ENCODE measurements at regions not wholly inside any gene's neighbourhood (a gene's known extent, or its start where the extent isn't known, plus 50 kb on each side); places are given as distances from the start of the nearest gene placed in this dataset.

- no peak overlapping the region for H3K27ac ChIP-seq (ENCODE audit: insufficient read depth, low read depth, low read length)
- intact Hi-C loops (cut with micrococcal nuclease) (no loop called here), dilution Hi-C loops (cut with MboI; ENCODE audit: extremely low pct_ligation_motif_present, low sequenced_read_pairs) (no loop called here)
- ChIA-PET CTCF (no interaction called here), POLR2A (no interaction called here)
- no peaks in the 10 kb centered on the region for H3K36me3 ChIP-seq (ENCODE audit: control insufficient read depth in 2 of 2, extremely low read depth in 1 of 2, insufficient read depth in 2 of 2, low read length in 2 of 2)
- TF ChIP-seq POLR2A (IDR thresholded peaks at IDR 0.05; ENCODE audit: low read depth, low read length) = no peak
- H3K27me3 ChIP-seq (ENCODE audit: control insufficient read depth in 2 of 2, insufficient read depth in 2 of 2, low read length in 2 of 2) = no peaks in the 10 kb centered on the region
- no peaks in the 10 kb centered on the region for H4K20me1 ChIP-seq (replicated peaks; ENCODE audit: control insufficient read depth, extremely low read depth, insufficient read depth, low read length)
- BruUV-seq (replicated peaks) = no TSS peak
- no peak overlapping the region for H2AFZ ChIP-seq (ENCODE audit: low read depth, low read length)
- no peaks in the 10 kb centered on the region for H3K4me1 ChIP-seq (ENCODE audit: control insufficient read depth, extremely low read depth, insufficient read depth, low read length)
- DNase-seq (ENCODE audit: low read depth, low spot score) (no peak), FAIRE-seq (no peak)
- no peak overlapping the region for H3K9ac ChIP-seq (replicated peaks; ENCODE audit: extremely low read depth, insufficient read depth, low read length)
- H3K9me3 ChIP-seq (replicated peaks; ENCODE audit: control insufficient read depth, insufficient read depth, low read length) = peaks cover 8% of the 10 kb centered on the region
- H3K9me1 ChIP-seq (replicated peaks; ENCODE audit: control insufficient read depth, extremely low read depth, insufficient read depth, low read length) = no peaks in the 10 kb centered on the region
- H3K4me2 ChIP-seq (ENCODE audit: insufficient read depth, low read length) = no peak overlapping the region
- no peaks in the 10 kb centered on the region for H3K79me2 ChIP-seq (ENCODE audit: control insufficient read depth, insufficient read depth, low read length)
- no peak overlapping the region for H3K4me3 ChIP-seq (replicated peaks in 1 of 3; ENCODE audit: insufficient read depth in 1 of 3, low read depth in 1 of 3, low read length in 3 of 3)
Measured at GRCh38 chr10:131744346-131744745, 156.5 kb upstream of the PPP2R2D start.

GRCh38 chr10:131745591-131745990, 155.2 kb upstream of the PPP2R2D start:
- Histone ChIP-seq H3K9me1 (replicated peaks; ENCODE audit: control insufficient read depth, extremely low read depth, insufficient read depth, low read length) (no peaks in the 10 kb centered on the region), H3K27ac (ENCODE audit: insufficient read depth, low read depth, low read length) (no peak overlapping the region), H3K4me1 (ENCODE audit: control insufficient read depth, extremely low read depth, insufficient read depth, low read length) (no peaks in the 10 kb centered on the region), H2AFZ (ENCODE audit: low read depth, low read length) (no peak overlapping the region), H4K20me1 (replicated peaks; ENCODE audit: control insufficient read depth, extremely low read depth, insufficient read depth, low read length) (no peaks in the 10 kb centered on the region), H3K79me2 (ENCODE audit: control insufficient read depth, insufficient read depth, low read length) (no peaks in the 10 kb centered on the region), H3K36me3 (ENCODE audit: control insufficient read depth in 2 of 2, extremely low read depth in 1 of 2, insufficient read depth in 2 of 2, low read length in 2 of 2) (no peaks in the 10 kb centered on the region), H3K27me3 (ENCODE audit: control insufficient read depth in 2 of 2, insufficient read depth in 2 of 2, low read length in 2 of 2) (no peaks in the 10 kb centered on the region), H3K9ac (replicated peaks; ENCODE audit: extremely low read depth, insufficient read depth, low read length) (no peak overlapping the region), H3K4me3 (replicated peaks in 1 of 3; ENCODE audit: insufficient read depth in 1 of 3, low read depth in 1 of 3, low read length in 3 of 3) (no peak overlapping the region), H3K9me3 (replicated peaks; ENCODE audit: control insufficient read depth, insufficient read depth, low read length) (peaks cover 7% of the 10 kb centered on the region), H3K4me2 (ENCODE audit: insufficient read depth, low read length) (no peak overlapping the region)
- FAIRE-seq = no peak
- dilution Hi-C loops (cut with MboI; ENCODE audit: extremely low pct_ligation_motif_present, low sequenced_read_pairs) = no loop called here
- intact Hi-C loops (cut with micrococcal nuclease) = no loop called here
- POLR2A ChIA-PET = no interaction called here
- CTCF ChIA-PET = no interaction called here
- BruUV-seq (replicated peaks) = no TSS peak
- no peak for TF ChIP-seq POLR2AphosphoS5 (IDR thresholded peaks at IDR 0.05; ENCODE audit: insufficient read depth, low read depth, low read length)
- no peak for TF ChIP-seq MYC (IDR thresholded peaks at IDR 0.05; ENCODE audit: low read depth, low read length)
- no peak for TF ChIP-seq FOS (IDR thresholded peaks at IDR 0.05; ENCODE audit: borderline replicate concordance, insufficient read depth, low read length)
- TF ChIP-seq JUN (IDR thresholded peaks at IDR 0.05; ENCODE audit: borderline replicate concordance, insufficient read depth, insufficient read length, low read depth) = no peak
- no peak for TF ChIP-seq EZH2 (IDR thresholded peaks at IDR 0.05; ENCODE audit: borderline replicate concordance, low read depth, low read length, severe bottlenecking)
- DNase-seq (ENCODE audit: low read depth, low spot score) = no peak
